H9 (cell line): ENCODE measurements at regions not wholly inside any gene's neighbourhood (a gene's known extent, or its start where the extent isn't known, plus 50 kb on each side); places are given as distances from the start of the nearest gene placed in this dataset.

ENCODE experiments used
- DNase-seq: peaks from one replicate; pipeline ENCODE4 v3.0.0-alpha.2; 2017
- H2AFZ ChIP-seq: one replicate; pipeline ENCODE4 v1.6.1; 2013; ENCODE audit warnings: mild to moderate bottlenecking, low read length, control low read depth, moderate library complexity
- H2AK5ac ChIP-seq: 2 replicates; pipeline ENCODE4 v1.6.1; 2013; ENCODE audit warnings: low read length, control low read depth, mixed read lengths; ENCODE audit not compliant: insufficient read length
- H2BK120ac ChIP-seq: one replicate; pipeline ENCODE4 v1.6.1; 2013; ENCODE audit warnings: low read depth, mild to moderate bottlenecking, low read length, control low read depth, inconsistent platforms; ENCODE audit not compliant: poor library complexity, severe bottlenecking
- H2BK12ac ChIP-seq: 2 replicates; pipeline ENCODE4 v1.6.1; 2013; ENCODE audit warnings: low read length, control low read depth, mixed read lengths, low read depth; ENCODE audit not compliant: insufficient read length
- H2BK15ac ChIP-seq: 2 replicates; pipeline ENCODE4 v1.6.1; 2013; ENCODE audit warnings: low read depth, low read length, control low read depth
- H2BK20ac ChIP-seq: one replicate; pipeline ENCODE4 v1.6.1; 2013; ENCODE audit warnings: low read depth, mild to moderate bottlenecking, low read length, control low read depth, inconsistent platforms; ENCODE audit not compliant: poor library complexity, severe bottlenecking
- H2BK5ac ChIP-seq: 2 replicates; pipeline ENCODE4 v1.6.1; 2013; ENCODE audit warnings: low read length, control low read depth, mixed read lengths; ENCODE audit not compliant: insufficient read length
- H3K14ac ChIP-seq: 2 replicates; pipeline ENCODE4 v1.6.1; 2013; ENCODE audit warnings: low read length, control low read depth; ENCODE audit not compliant: insufficient read depth
- H3K18ac ChIP-seq: 2 replicates; pipeline ENCODE4 v1.6.1; 2013; ENCODE audit warnings: low read depth, mild to moderate bottlenecking, mixed read lengths, low read length, control low read depth; ENCODE audit not compliant: insufficient read length
- H3K23ac ChIP-seq: 2 replicates; pipeline ENCODE4 v1.6.1; 2013; ENCODE audit warnings: low read length, control low read depth, mixed read lengths, low read depth; ENCODE audit not compliant: insufficient read length
- H3K23me2 ChIP-seq: 2 replicates; pipeline ENCODE4 v1.6.1; 2013; ENCODE audit warnings: low read depth, mild to moderate bottlenecking, mixed read lengths, low read length, control low read depth; ENCODE audit not compliant: insufficient read length, poor library complexity, severe bottlenecking
- H3K27ac ChIP-seq: 2 replicates; pipeline ENCODE4 v1.5.1; 2013; ENCODE audit warnings: low read length, control low read depth, mixed read lengths, low read depth; ENCODE audit not compliant: insufficient read length
- H3K27me3 ChIP-seq: 2 replicates; pipeline ENCODE4 v1.6.1; 2013; ENCODE audit warnings: low read length, control low read depth, inconsistent platforms; ENCODE audit not compliant: insufficient read depth
- H3K4ac ChIP-seq: 2 replicates; pipeline ENCODE4 v1.6.1; 2013; ENCODE audit warnings: low read depth, mild to moderate bottlenecking, control low read depth, inconsistent platforms, low read length, moderate library complexity
- H3K4me1 ChIP-seq: 2 replicates; pipeline ENCODE4 v1.6.1; 2013; ENCODE audit warnings: low read length, control low read depth, inconsistent platforms; ENCODE audit not compliant: insufficient read depth
- H3K4me2 ChIP-seq: 2 replicates; pipeline ENCODE4 v1.6.1; 2013; ENCODE audit warnings: low read length, control low read depth, mixed read lengths; ENCODE audit not compliant: insufficient read length, insufficient read depth
- H3K56ac ChIP-seq: 2 replicates; pipeline ENCODE4 v1.6.1; 2013; ENCODE audit warnings: low read depth, mild to moderate bottlenecking, mixed read lengths, low read length, control low read depth; ENCODE audit not compliant: insufficient read length
- H3K79me1 ChIP-seq: 2 replicates; pipeline ENCODE4 v1.6.1; 2013; ENCODE audit warnings: low read depth, mild to moderate bottlenecking, moderate library complexity, low read length, control low read depth, inconsistent platforms; ENCODE audit not compliant: insufficient read depth, poor library complexity, severe bottlenecking
- H3K79me2 ChIP-seq: 2 replicates; pipeline ENCODE4 v1.6.1; 2013; ENCODE audit warnings: low read length, control low read depth, inconsistent platforms; ENCODE audit not compliant: insufficient read depth
- H3K9ac ChIP-seq: 2 replicates; pipeline ENCODE4 v1.6.1; 2013; ENCODE audit warnings: low read length, control low read depth, mixed read lengths; ENCODE audit not compliant: insufficient read length; ENCODE audit errors: extremely low read depth
- H3K9me3 ChIP-seq: one replicate; pipeline ENCODE4 v1.6.1; 2013; ENCODE audit warnings: low read depth, low read length, inconsistent platforms; ENCODE audit not compliant: control insufficient read depth
- H3T11ph ChIP-seq: one replicate; pipeline ENCODE4 v1.6.1; 2013; ENCODE audit warnings: mild to moderate bottlenecking, low read length, control low read depth, inconsistent platforms
- H4K20me1 ChIP-seq: one replicate; pipeline ENCODE4 v1.6.1; 2013; ENCODE audit not compliant: control insufficient read depth, insufficient read length, insufficient read depth
- H4K5ac ChIP-seq: 2 replicates; pipeline ENCODE4 v1.6.1; 2013; ENCODE audit warnings: low read depth, mild to moderate bottlenecking, mixed read lengths, low read length, control low read depth; ENCODE audit not compliant: insufficient read length
- H4K8ac ChIP-seq: replicated peaks from 2 replicates; pipeline ENCODE4 v1.6.1; 2013; ENCODE audit warnings: low read length, control low read depth, mixed read lengths, low read depth; ENCODE audit not compliant: insufficient read length
- H4K91ac ChIP-seq: 2 replicates; pipeline ENCODE4 v1.6.1; 2013; ENCODE audit warnings: low read depth, mild to moderate bottlenecking, moderate library complexity, mixed read lengths, low read length, control low read depth; ENCODE audit not compliant: insufficient read length
- H3K27ac Mint-ChIP-seq, 3 experiments: 2 replicates in 2 of 3; 3 replicates in 1 of 3; pipeline ENCODE4 v1.8.0; 2020 to 2021; ENCODE audit warnings: mixed read lengths in 3 of 3, mild to moderate bottlenecking in 1 of 3, moderate library complexity in 1 of 3
- H3K27me3 Mint-ChIP-seq: 2 replicates; pipeline ENCODE4 v1.8.0; 2021; ENCODE audit warnings: low read depth, mild to moderate bottlenecking, moderate library complexity, mixed read lengths
- H3K36me3 Mint-ChIP-seq, 3 experiments: 2 replicates in 2 of 3; 3 replicates in 1 of 3; pipeline ENCODE4 v1.8.0; 2020 to 2021; ENCODE audit warnings: low read depth in 3 of 3, mixed read lengths in 3 of 3; ENCODE audit not compliant: insufficient read depth in 1 of 3
- H3K4me1 Mint-ChIP-seq, 2 experiments: 2 replicates each; pipeline ENCODE4 v1.8.0; 2020; ENCODE audit warnings: mixed read lengths in 2 of 2
- H3K4me3 Mint-ChIP-seq, 2 experiments: 2 replicates in 1 of 2; 3 replicates in 1 of 2; pipeline ENCODE4 v1.8.0; 2020 to 2021; ENCODE audit warnings: mild to moderate bottlenecking in 2 of 2, mixed read lengths in 2 of 2, moderate library complexity in 1 of 2
- H3K9me3 Mint-ChIP-seq, 2 experiments: 2 replicates in 1 of 2; 3 replicates in 1 of 2; pipeline ENCODE4 v1.8.0; 2020; ENCODE audit warnings: mild to moderate bottlenecking in 2 of 2, mixed read lengths in 2 of 2, moderate library complexity in 1 of 2
- WGBS: extraction: QIAGEN DNeasy Blood & Tissue Kit; methylation state at CpG from one replicate; pipeline ENCODE4 v1.1.7; 2013; ENCODE audit warnings: missing lambda C conversion rate, low lambda C conversion rate, mixed read lengths; ENCODE audit not compliant: insufficient read length; ENCODE audit errors: extremely low coverage; 5-methylcytosine and 5-hydroxymethylcytosine counted together
- TF ChIP-seq, protein P1 (sequence below): fragments of 200-600 bp; sonication (generic); conservative IDR thresholded peaks from 3 replicates; pipeline ENCODE4 v1.8.0; 2021; ENCODE audit warnings: antibody characterized with exemption, mild to moderate bottlenecking

DNA sequence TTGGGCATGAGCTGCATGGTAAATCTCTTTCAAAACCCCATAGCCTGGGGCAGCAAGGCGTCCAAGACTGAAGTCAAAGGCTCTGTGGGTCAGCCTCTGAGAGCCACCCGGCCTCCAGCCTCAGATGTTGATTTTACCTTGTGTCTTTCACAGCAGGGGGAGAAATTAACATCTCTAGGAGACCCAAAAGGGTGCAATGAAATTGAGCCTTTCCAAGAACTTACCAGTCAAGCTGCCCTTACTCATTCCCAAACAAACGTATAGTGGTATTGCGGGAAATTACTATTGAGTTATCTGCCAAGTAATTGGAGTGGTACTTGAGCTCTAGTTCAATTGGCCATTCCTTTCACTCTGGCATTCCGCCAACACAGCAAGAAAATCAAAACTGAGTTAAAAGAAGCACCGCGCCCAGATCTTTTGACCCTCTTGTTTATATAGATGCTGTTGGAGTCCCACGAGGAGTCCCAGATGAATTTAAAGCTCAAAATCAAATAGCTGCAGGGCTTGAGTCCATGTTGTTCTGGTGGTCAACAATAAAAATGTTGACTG is 380.7 kb upstream of the SYT1 start:
- Histone ChIP-seq H2AFZ (no peak overlapping the region), H3K27ac (no peak overlapping the region), H3K23ac (no peak overlapping the region), H3K23me2 (no peaks in the 10 kb centered on the region), H2BK20ac (no peak overlapping the region), H2BK120ac (no peak overlapping the region), H3K79me1 (no peaks in the 10 kb centered on the region), H3K9ac (no peak overlapping the region), H3K14ac (no peak overlapping the region), H4K20me1 (no peaks in the 10 kb centered on the region), H3K4ac (no peak overlapping the region), H3K4me2 (no peak overlapping the region), H2BK15ac (no peak overlapping the region), H4K91ac (no peak overlapping the region), H3K18ac (no peak overlapping the region), H3K4me1 (no peaks in the 10 kb centered on the region), H3K27me3 (no peaks in the 10 kb centered on the region), H3K9me3 (no peaks in the 10 kb centered on the region), H3T11ph (no peak overlapping the region), H2BK12ac (no peak overlapping the region), H3K56ac (no peak overlapping the region), H4K5ac (no peak overlapping the region), H4K8ac (no peak overlapping the region), H2BK5ac (no peak overlapping the region), H2AK5ac (no peak overlapping the region), H3K79me2 (no peaks in the 10 kb centered on the region)
- Mint-ChIP-seq H3K9me3 (peaks cover 4 to 5% of the 10 kb centered on the region in 2 experiments; a peak in 2 of 5 replicates), H3K4me3 (no peak overlapping the region), H3K27ac (no peak overlapping the region), H3K4me1 (peaks cover 0 to 4% of the 10 kb centered on the region in 2 experiments; a peak in 1 of 4 replicates), H3K36me3 (peaks cover 0 to 3% (median 0%) of the 10 kb centered on the region in 3 experiments; a peak in 2 of 7 replicates), H3K27me3 (peaks cover 2% of the 10 kb centered on the region)
- no peak for DNase-seq
- TF ChIP-seq, protein P1, sequence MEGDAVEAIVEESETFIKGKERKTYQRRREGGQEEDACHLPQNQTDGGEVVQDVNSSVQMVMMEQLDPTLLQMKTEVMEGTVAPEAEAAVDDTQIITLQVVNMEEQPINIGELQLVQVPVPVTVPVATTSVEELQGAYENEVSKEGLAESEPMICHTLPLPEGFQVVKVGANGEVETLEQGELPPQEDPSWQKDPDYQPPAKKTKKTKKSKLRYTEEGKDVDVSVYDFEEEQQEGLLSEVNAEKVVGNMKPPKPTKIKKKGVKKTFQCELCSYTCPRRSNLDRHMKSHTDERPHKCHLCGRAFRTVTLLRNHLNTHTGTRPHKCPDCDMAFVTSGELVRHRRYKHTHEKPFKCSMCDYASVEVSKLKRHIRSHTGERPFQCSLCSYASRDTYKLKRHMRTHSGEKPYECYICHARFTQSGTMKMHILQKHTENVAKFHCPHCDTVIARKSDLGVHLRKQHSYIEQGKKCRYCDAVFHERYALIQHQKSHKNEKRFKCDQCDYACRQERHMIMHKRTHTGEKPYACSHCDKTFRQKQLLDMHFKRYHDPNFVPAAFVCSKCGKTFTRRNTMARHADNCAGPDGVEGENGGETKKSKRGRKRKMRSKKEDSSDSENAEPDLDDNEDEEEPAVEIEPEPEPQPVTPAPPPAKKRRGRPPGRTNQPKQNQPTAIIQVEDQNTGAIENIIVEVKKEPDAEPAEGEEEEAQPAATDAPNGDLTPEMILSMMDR: no peak
- no CpG with 5 or more reads among the region's 8 CpGs for WGBS
